ENCODE measurements at regions not wholly inside any gene's neighbourhood (a gene's known extent, or its start where the extent isn't known, plus 50 kb on each side); places are given as distances from the start of the nearest gene placed in this dataset.
"Not testable (repeated sequence)": the region's sequence is repeated elsewhere in the genome, so short reads cannot be mapped to it uniquely, and the experiment has no call there.

- DNase-seq (ENCODE audit: low read depth, low spot score), result no peak
- no peak for TF ChIP-seq CTCF (IDR thresholded peaks at IDR 0.05; ENCODE audit: low read depth, low read length)
- Histone ChIP-seq H3K27ac (ENCODE audit: low read depth, low read length) (no peak overlapping the region), H3K9me3 (ENCODE audit: control insufficient read depth, insufficient read depth, low read length) (no peaks in the 10 kb centered on the region), H3K27me3 (ENCODE audit: control insufficient read depth, insufficient read depth, low read length) (no peaks in the 10 kb centered on the region), H3K4me3 (ENCODE audit: low read depth, low read length) (no peak overlapping the region)
- ChIA-PET POLR2A (no interaction called here), CTCF (no interaction called here)
Measured at GRCh38 chr14:35174342-35174741, 52.0 kb downstream of the PRORP start.

GRCh38 chr14:35180179-35180578, 57.8 kb downstream of the PRORP start:
- DNase-seq (ENCODE audit: low read depth, low spot score), result no peak
- Histone ChIP-seq H3K27me3 (ENCODE audit: control insufficient read depth, insufficient read depth, low read length) (no peaks in the 10 kb centered on the region), H3K27ac (ENCODE audit: low read depth, low read length) (no peak overlapping the region), H3K4me3 (ENCODE audit: low read depth, low read length) (no peak overlapping the region), H3K9me3 (ENCODE audit: control insufficient read depth, insufficient read depth, low read length) (no peaks in the 10 kb centered on the region)
- no peak for TF ChIP-seq CTCF (IDR thresholded peaks at IDR 0.05; ENCODE audit: low read depth, low read length)
- POLR2A ChIA-PET, result no interaction called here
- CTCF ChIA-PET, result no interaction called here

GRCh38 chr14:35184891-35185290, 62.5 kb downstream of the PRORP start:
- POLR2A ChIA-PET; DNase-seq (ENCODE audit: low read depth, low spot score); H3K27me3 ChIP-seq (ENCODE audit: control insufficient read depth, insufficient read depth, low read length); H3K9me3 ChIP-seq (ENCODE audit: control insufficient read depth, insufficient read depth, low read length); H3K27ac ChIP-seq (ENCODE audit: low read depth, low read length); H3K4me3 ChIP-seq (ENCODE audit: low read depth, low read length): not testable (repeated sequence)
- CTCF ChIA-PET, result interaction anchor here (0.9 kb wide), 1 partner anchor 30 kb away, joined by 3 read pairs; no protein-coding TSS in a partner anchor

- Histone ChIP-seq H3K4me3 (ENCODE audit: low read depth, low read length) (no peak overlapping the region), H3K27ac (ENCODE audit: low read depth, low read length) (no peak overlapping the region), H3K27me3 (ENCODE audit: control insufficient read depth, insufficient read depth, low read length) (no peaks in the 10 kb centered on the region), H3K9me3 (ENCODE audit: control insufficient read depth, insufficient read depth, low read length) (no peaks in the 10 kb centered on the region)
- CTCF ChIA-PET, result interaction anchor here (1.2 kb wide), 1 partner anchor 25 kb away, joined by 4 read pairs; no protein-coding TSS in a partner anchor
- no peak for DNase-seq (ENCODE audit: low read depth, low spot score)
- POLR2A ChIA-PET, result no interaction called here
- no peak for TF ChIP-seq CTCF (IDR thresholded peaks at IDR 0.05; ENCODE audit: low read depth, low read length)
Measured at GRCh38 chr14:35189422-35189821, 67.1 kb downstream of the PRORP start.

GRCh38 chr14:35193161-35193560, 70.8 kb downstream of the PRORP start:
- POLR2A ChIA-PET, result no interaction called here
- TF ChIP-seq CTCF (IDR thresholded peaks at IDR 0.05; ENCODE audit: low read depth, low read length), result no peak
- H3K27ac ChIP-seq (ENCODE audit: low read depth, low read length), result no peak overlapping the region
- no peaks in the 10 kb centered on the region for H3K27me3 ChIP-seq (ENCODE audit: control insufficient read depth, insufficient read depth, low read length)
- CTCF ChIA-PET, result no interaction called here
- H3K9me3 ChIP-seq (ENCODE audit: control insufficient read depth, insufficient read depth, low read length), result no peaks in the 10 kb centered on the region
- H3K4me3 ChIP-seq (ENCODE audit: low read depth, low read length), result no peak overlapping the region
- DNase-seq (ENCODE audit: low read depth, low spot score), result no peak

GRCh38 chr14:35194183-35194582, 71.8 kb downstream of the PRORP start:
- H3K27me3 ChIP-seq (ENCODE audit: control insufficient read depth, insufficient read depth, low read length); CTCF ChIA-PET; DNase-seq (ENCODE audit: low read depth, low spot score); H3K9me3 ChIP-seq (ENCODE audit: control insufficient read depth, insufficient read depth, low read length); POLR2A ChIA-PET; H3K27ac ChIP-seq (ENCODE audit: low read depth, low read length); H3K4me3 ChIP-seq (ENCODE audit: low read depth, low read length): not testable (repeated sequence)

Measured in AG04450 (cell line).